Kidney (tissue), 13 donors: ENCODE measurements at regions not wholly inside any gene's neighbourhood (a gene's known extent, or its start where the extent isn't known, plus 50 kb on each side); places are given as distances from the start of the nearest gene placed in this dataset.
"Not testable (repeated sequence)": the region's sequence is repeated elsewhere in the genome, so short reads cannot be mapped to it uniquely, and the experiment has no call there.

Source experiments
- DNase-seq, 5 donors: peaks; one replicate each; pipeline ENCODE4 v3.0.0-alpha.2; 2013 to 2020
- FAIRE-seq: peaks from 2 replicates; lab custom pipeline; 2012; peaks lifted over from hg19 to GRCh38; lab: Jason Lieb, UNC
- H3K27ac ChIP-seq, 2 donors: one replicate each; pipeline ENCODE4 v1.7.0; 2013; ENCODE audit warnings: low read depth in 2 of 2, low read length in 2 of 2, inconsistent platforms in 1 of 2
- H3K27me3 ChIP-seq: one replicate; pipeline ENCODE4 v1.7.1; 2013; ENCODE audit warnings: low read length, inconsistent platforms; ENCODE audit not compliant: control insufficient read depth, insufficient read depth
- H3K36me3 ChIP-seq, 3 donors: one replicate each; pipeline versions ENCODE4 v1.7.0 to v1.7.1; 2013; ENCODE audit warnings: low read length in 3 of 3, control low read depth in 1 of 3, inconsistent platforms in 1 of 3; ENCODE audit not compliant: insufficient read depth in 3 of 3, control insufficient read depth in 2 of 3
- H3K4me1 ChIP-seq, 3 donors: one replicate each; pipeline versions ENCODE4 v1.7.0 to v1.7.1; 2013; ENCODE audit warnings: low read length in 3 of 3, inconsistent platforms in 1 of 3, low read depth in 1 of 3; ENCODE audit not compliant: control insufficient read depth in 2 of 3, insufficient read depth in 2 of 3
- H3K4me3 ChIP-seq, 3 donors: one replicate each; pipeline versions ENCODE4 v1.7.0 to v1.8.1; 2013; ENCODE audit warnings: low read length in 3 of 3, control low read depth in 1 of 3, inconsistent platforms in 1 of 3
- H3K9ac ChIP-seq, 3 donors: one replicate each; pipeline versions ENCODE4 v1.7.0 to v1.7.1; 2013; ENCODE audit warnings: low read length in 3 of 3, control low read depth in 1 of 3, inconsistent platforms in 1 of 3
- H3K9me3 ChIP-seq, 3 donors: one replicate each; pipeline versions ENCODE4 v1.7.0 to v1.7.1; 2013; ENCODE audit warnings: low read length in 3 of 3, control low read depth in 1 of 3, inconsistent platforms in 1 of 3; ENCODE audit not compliant: control insufficient read depth in 2 of 3, insufficient read depth in 1 of 3
- intact Hi-C: fragments of 100-400 bp; cut with DNase I; formaldehyde crosslinking; loops from one replicate; pipeline ENCODE4 v1.11.1; 2022
- TF ChIP-seq, protein P1 (sequence below): IDR thresholded peaks from 3 replicates; pipeline ENCODE4 v1.5.1; 2012; ENCODE audit warnings: mild to moderate bottlenecking, moderate library complexity, borderline replicate concordance; ENCODE audit not compliant: insufficient read depth; ENCODE audit errors: extremely low read depth
- donor health status: control.
- donor health status: control.
- donor health status: control.
- donor health status: control.
- donor health status: control.
- donor health status: DM: yes; HTN: yes; CAD: no.
- donor health status: Normal renal cell carcinoma (clear cell type).

DNA sequence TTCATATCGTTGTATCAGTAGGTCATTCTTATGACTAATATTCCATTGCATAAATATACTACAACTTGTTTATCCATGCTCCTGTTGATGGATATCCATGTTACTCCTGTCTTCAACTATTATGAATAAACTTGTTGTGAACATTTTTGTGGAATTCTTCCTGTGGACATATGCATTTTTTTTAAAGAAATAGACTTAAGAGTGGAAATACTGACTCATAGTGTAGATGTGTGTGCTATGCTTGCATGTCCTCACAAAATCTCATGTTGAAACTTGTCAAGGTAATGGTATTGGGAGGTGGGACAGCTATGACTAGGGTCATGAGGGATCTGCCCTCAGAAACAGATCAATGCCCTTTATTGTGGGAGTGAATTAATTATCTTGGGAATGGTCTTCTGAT lies 240.5 kb upstream of the PRSS58 start:
- TF ChIP-seq, protein P1, sequence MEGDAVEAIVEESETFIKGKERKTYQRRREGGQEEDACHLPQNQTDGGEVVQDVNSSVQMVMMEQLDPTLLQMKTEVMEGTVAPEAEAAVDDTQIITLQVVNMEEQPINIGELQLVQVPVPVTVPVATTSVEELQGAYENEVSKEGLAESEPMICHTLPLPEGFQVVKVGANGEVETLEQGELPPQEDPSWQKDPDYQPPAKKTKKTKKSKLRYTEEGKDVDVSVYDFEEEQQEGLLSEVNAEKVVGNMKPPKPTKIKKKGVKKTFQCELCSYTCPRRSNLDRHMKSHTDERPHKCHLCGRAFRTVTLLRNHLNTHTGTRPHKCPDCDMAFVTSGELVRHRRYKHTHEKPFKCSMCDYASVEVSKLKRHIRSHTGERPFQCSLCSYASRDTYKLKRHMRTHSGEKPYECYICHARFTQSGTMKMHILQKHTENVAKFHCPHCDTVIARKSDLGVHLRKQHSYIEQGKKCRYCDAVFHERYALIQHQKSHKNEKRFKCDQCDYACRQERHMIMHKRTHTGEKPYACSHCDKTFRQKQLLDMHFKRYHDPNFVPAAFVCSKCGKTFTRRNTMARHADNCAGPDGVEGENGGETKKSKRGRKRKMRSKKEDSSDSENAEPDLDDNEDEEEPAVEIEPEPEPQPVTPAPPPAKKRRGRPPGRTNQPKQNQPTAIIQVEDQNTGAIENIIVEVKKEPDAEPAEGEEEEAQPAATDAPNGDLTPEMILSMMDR: no peak
- no peaks in the 10 kb centered on the region for H3K27me3 ChIP-seq
- FAIRE-seq (no peak), DNase-seq (no peak)
- no peak overlapping the region for H3K27ac ChIP-seq
- no peaks in the 10 kb centered on the region for H3K36me3 ChIP-seq
- H3K9me3 ChIP-seq: no peaks in the 10 kb centered on the region
- H3K4me1 ChIP-seq: no peaks in the 10 kb centered on the region
- H3K4me3 ChIP-seq: no peak overlapping the region
- intact Hi-C loops: no loop called here
- no peak overlapping the region for H3K9ac ChIP-seq

DNA sequence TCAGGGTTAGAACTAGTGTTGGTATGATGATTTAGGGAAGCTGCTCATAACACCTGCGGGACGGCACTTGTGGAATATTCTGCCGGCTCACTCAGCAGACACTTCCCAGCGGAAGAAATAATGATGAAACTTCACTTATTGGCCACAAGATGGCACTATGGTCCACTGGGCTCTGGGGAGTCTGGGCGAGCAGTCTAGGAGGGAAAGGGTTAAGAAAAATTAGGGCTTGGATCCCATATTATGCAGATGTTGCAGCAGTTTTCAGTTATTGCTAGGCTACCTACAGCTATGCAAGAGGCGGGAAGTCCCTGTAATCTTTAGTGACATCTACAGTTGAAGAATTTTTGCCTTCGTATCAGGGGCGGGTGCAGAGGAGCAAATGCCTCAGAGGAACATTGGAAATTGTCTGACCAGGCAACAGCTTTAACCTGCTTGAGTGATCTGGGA lies 238.7 kb upstream of the PRSS58 start:
- Histone ChIP-seq H3K4me1 (no peaks in the 10 kb centered on the region), H3K9ac (no peak overlapping the region), H3K36me3 (no peaks in the 10 kb centered on the region), H3K27me3 (no peaks in the 10 kb centered on the region), H3K27ac (no peak overlapping the region), H3K9me3 (no peaks in the 10 kb centered on the region), H3K4me3 (no peak overlapping the region)
- DNase-seq: peak in 2 of 5 donors; percentile 58 to 61
- FAIRE-seq: no peak
- intact Hi-C loops: no loop called here
- TF ChIP-seq, protein P1: peak; percentile 46

DNA sequence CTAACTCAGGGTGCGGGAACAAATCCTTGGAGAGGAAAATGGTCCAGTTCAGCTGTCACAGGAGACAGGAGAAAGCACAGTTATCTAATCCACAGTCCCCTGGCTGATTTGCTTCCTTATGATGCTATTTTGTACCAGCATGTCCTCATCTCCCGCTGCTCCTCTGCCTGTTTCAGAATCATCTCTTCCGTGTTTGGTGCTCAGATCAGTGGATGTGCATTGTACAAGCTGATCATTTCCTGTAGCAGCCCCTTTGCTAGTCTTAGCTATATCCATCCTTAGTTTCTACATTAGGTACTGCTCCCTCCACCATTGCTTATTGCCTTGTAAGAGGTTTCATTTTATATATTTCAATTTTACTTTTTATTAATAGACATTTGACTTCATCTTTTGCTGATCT lies 238.0 kb upstream of the PRSS58 start:
- H3K9me3 ChIP-seq, DNase-seq, intact Hi-C loops, H3K27ac ChIP-seq, FAIRE-seq, H3K27me3 ChIP-seq, H3K4me3 ChIP-seq, H3K9ac ChIP-seq, H3K36me3 ChIP-seq, H3K4me1 ChIP-seq: not testable (repeated sequence)

DNA sequence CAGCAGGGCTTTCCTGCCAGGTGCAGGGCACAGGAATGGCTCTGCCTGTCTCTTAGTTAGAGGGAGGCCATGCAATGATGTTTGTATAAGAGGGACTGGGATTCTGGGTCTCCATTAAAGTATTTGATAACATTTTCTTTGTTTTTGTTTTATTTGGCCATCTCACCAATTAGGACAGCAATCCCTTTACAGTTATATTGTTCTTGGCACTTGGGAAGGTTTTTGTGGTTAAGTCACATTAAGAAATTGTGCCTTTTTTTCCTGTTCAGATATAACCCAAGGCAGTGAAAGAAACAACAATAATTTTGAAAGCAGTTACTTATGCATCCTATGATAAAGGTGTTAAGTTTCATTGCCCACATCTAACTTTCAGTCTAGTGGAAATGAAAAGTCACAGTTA lies 237.4 kb upstream of the PRSS58 start:
- H3K9ac ChIP-seq, H3K9me3 ChIP-seq, H3K27ac ChIP-seq, intact Hi-C loops, DNase-seq, FAIRE-seq, H3K4me1 ChIP-seq, H3K27me3 ChIP-seq, H3K36me3 ChIP-seq, H3K4me3 ChIP-seq: not testable (repeated sequence)

DNA sequence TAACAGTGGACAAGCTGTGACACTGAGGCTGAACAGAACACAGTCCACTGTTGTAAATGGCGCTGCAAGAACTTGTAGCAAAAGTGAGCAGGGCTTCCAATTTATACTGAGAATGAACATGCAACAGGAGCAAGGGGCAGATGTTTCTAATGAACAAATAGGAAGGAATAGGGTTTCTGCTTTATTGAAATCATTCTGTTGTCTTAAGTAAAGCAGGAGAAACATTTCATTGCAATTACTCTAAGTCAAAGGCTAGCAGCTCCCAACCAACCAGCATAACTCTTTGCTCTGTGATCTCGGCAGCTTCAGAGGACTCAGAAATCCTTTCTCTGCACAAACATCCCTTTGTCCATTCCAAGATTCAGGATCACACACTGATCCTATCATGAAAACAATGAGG lies 236.2 kb upstream of the PRSS58 start:
- intact Hi-C loops: no loop called here
- DNase-seq (peak in 1 of 5 donors; percentile 29), FAIRE-seq (no peak)
- H3K9ac ChIP-seq: no peak overlapping the region
- no peaks in the 10 kb centered on the region for H3K36me3 ChIP-seq
- H3K4me1 ChIP-seq: no peaks in the 10 kb centered on the region
- no peak overlapping the region for H3K27ac ChIP-seq
- H3K27me3 ChIP-seq: no peaks in the 10 kb centered on the region
- no peak overlapping the region for H3K4me3 ChIP-seq
- no peaks in the 10 kb centered on the region for H3K9me3 ChIP-seq
- TF ChIP-seq, protein P1: no peak
